RCC 7860 (cell line): ENCODE measurements at regions not wholly inside any gene's neighbourhood (a gene's known extent, or its start where the extent isn't known, plus 50 kb on each side); places are given as distances from the start of the nearest gene placed in this dataset.
"Not testable (repeated sequence)": the region's sequence is repeated elsewhere in the genome, so short reads cannot be mapped to it uniquely, and the experiment has no call there.

Source experiments
- DNase-seq: peaks from one replicate; pipeline ENCODE4 v3.0.0-alpha.2; 2015; ENCODE audit warnings: low spot score
- FAIRE-seq: peaks from 2 replicates; lab custom pipeline; 2012; peaks lifted over from hg19 to GRCh38; lab: Jason Lieb, UNC

DNA sequence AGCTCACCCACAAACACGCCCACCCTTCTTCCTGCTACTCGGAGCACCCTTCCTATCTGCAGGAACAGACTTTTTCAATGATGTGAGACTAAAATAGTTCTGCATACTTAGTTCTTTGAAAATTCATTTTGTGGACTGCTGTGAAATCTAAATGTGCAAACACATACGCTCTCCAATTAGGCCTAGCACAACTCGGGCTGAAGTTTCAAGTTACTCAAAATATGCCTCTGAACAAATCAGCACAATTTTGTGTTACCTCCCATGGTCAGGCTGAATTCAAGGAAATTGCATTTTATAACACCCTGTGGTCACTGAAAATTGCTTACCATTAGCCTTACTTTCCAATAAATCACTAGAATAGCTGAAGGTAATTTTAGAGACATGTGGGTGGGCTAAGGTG is 323.8 kb upstream of the ADCY2 start:
- no peak for FAIRE-seq
- no peak for DNase-seq

- DNase-seq (no peak), FAIRE-seq (no peak)
Measured at GRCh38 chr5:7073666-7074065, 322.3 kb upstream of the ADCY2 start.

GRCh38 chr5:7074176-7074575 is 321.8 kb upstream of the ADCY2 start:
- FAIRE-seq (no peak), DNase-seq (no peak)

- DNase-seq = no peak
- no peak for FAIRE-seq
Measured at GRCh38 chr5:7075470-7075869, 320.5 kb upstream of the ADCY2 start.

DNA sequence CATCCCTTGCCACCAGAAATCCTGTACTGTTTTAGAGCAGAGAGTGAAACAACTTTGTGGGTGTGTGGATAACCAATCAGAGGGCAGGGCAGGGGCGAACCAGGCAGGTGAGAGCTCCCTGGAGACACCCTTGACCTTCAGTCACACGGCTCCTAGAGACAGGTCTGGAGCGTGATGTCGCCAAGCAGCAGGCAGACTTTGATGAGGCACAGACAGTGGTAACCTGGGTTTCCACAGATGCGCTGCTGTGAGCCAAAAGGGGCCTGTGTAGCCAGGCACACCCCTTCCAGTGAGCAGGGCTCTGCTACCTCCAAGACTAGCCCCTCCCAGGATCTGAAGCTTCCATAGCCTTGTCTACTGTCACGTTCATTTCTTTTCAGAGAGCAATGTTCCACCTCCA is 317.8 kb upstream of the ADCY2 start:
- no peak for DNase-seq
- no peak for FAIRE-seq

GRCh38 chr5:7078901-7079300 is 317.0 kb upstream of the ADCY2 start:
- no peak for FAIRE-seq
- DNase-seq = no peak

- FAIRE-seq (no peak), DNase-seq (no peak)
Measured at GRCh38 chr5:7080501-7080900, 315.4 kb upstream of the ADCY2 start.

DNA sequence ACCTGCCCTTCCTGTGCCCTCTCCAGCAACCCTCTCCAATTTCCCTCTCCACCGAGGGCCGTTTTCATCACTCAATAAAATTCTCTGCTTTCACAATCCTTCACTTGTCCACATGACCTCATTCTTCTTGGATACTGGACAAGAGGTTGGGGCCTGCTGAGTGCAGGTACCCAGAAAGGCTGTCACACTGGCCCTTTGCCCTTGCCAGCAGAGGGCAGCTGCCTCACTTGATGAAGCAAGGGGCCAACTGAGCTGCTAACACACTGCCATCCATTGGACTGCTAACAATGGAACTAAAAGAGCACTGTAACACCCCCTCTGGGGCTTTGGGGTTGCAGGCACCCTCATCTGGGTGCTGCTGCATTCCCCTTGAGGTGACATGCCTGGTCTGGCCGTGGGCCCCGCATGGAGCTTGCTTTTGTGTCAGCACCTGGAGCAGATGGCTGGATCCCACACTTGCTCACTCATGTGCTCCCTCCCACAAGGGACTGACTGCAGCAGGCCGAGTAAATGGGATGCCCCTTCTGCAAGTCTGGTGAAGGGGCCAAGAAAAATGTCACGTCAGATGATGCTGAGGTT is 308.1 kb upstream of the ADCY2 start:
- DNase-seq (no peak), FAIRE-seq (no peak)

- no peak for DNase-seq
- no peak for FAIRE-seq
Measured at GRCh38 chr5:7088849-7089248, 307.1 kb upstream of the ADCY2 start.

GRCh38 chr5:7094626-7095025 is 301.3 kb upstream of the ADCY2 start:
- no peak for DNase-seq

DNA sequence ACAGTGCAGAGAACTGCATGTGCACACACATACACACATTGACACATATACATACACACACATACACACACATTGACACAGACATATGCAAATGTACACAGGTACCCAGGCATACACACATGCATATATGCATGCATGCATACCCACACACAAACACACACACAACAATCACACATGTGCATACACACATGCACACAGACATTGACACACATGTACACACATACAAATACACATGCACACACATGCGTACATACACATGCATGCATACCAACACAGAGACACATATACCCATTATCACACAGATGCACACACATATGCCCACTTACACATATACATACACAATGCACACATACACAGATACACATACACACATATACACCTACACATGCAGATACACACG is 299.6 kb upstream of the ADCY2 start:
- FAIRE-seq = no peak
- DNase-seq = no peak

More at GRCh38 chr5:7094626-7095025, 301.3 kb upstream of the ADCY2 start:
- no peak for FAIRE-seq

- FAIRE-seq (no peak), DNase-seq (no peak)
Measured at GRCh38 chr5:7105358-7105757, 290.6 kb upstream of the ADCY2 start.

GRCh38 chr5:7117961-7118360 is 278.0 kb upstream of the ADCY2 start:
- DNase-seq = no peak
- no peak for FAIRE-seq

DNA sequence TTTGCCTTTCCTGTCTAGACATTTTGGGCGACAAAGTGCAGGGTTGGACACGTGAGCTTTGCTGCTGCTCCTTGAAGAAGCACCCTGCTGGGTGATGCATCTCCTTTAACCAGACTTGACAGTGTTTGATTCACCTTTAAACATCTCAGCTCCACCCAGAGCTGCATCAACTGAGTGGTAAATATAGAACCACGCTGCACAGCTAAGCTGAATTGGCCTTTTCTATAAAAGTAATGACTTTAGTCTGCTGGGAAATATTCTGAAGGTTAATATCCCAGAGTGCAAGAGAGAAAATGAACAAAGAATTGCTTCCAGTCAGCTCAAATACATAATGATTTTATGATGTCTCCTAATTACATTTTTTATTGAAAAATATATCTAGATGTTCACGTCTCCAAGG is 264.3 kb upstream of the ADCY2 start:
- no peak for FAIRE-seq
- no peak for DNase-seq

- DNase-seq (no peak), FAIRE-seq (no peak)
Measured at GRCh38 chr5:7146886-7147285, 249.1 kb upstream of the ADCY2 start.

- FAIRE-seq (no peak), DNase-seq (no peak)
Measured at GRCh38 chr5:7157083-7157482, 238.9 kb upstream of the ADCY2 start.

GRCh38 chr5:7169240-7169878 is 226.6 kb upstream of the ADCY2 start:
- no peak for DNase-seq
- no peak for FAIRE-seq

- FAIRE-seq, DNase-seq: not testable (repeated sequence)
Measured at GRCh38 chr5:7170785-7171184, 225.2 kb upstream of the ADCY2 start.

DNA sequence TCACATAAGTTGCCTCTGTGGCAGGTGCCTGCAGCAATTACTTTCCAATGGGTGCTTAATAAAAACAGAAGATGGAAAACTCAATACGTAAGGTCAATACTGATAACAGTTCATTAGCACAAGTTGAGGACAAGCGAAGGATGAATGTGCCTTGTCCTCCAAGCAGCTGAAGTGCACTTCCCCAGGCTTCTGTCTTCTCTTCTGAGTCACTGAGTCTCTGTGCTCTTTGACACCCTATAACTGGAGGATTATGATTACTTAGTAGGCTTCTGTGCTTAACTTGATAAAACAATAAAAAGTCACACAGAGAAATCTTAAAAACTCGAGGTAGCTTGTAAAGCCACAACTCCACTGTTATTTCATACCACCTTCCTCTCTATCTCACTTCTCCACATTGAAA is 216.6 kb upstream of the ADCY2 start:
- DNase-seq (no peak), FAIRE-seq (no peak)

DNA sequence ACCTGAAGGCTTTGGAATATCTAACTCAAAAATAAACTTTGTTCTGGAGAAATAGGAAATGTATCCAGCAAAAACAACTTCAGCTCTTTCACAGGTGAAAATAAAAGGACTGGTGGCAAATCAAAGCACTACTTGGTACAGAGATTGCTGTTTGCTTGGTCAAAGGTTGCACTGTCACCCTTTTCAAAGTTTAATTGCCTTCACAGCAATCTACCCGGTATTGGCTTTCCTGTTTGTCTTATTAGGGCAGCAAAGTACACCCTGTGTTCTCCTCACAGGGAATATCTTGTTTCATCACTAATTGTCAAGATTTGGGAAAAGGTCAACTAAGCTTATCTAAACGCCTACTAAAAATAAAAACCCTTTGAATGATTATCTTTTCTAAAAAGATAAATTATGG is 214.1 kb upstream of the ADCY2 start:
- FAIRE-seq (no peak), DNase-seq (no peak)

DNA sequence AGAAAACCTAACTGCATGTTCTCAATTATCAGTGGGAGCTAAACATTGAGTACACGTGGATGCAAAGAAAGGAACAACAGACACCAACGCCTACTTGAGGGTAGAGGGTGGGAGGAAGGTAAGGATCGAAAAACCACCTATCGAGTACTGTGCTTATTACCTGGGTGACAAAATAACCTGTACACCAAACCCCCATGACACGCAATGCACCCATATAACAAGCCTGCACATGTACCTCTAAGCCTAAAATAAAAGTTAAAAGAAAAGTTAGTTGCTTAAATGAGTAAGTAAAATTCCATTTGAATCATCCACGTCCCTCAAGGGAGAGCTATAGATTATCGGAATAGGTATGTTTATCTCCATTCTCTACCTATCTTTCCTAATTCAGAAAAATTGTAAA is 210.2 kb upstream of the ADCY2 start:
- FAIRE-seq (no peak), DNase-seq (no peak)

DNA sequence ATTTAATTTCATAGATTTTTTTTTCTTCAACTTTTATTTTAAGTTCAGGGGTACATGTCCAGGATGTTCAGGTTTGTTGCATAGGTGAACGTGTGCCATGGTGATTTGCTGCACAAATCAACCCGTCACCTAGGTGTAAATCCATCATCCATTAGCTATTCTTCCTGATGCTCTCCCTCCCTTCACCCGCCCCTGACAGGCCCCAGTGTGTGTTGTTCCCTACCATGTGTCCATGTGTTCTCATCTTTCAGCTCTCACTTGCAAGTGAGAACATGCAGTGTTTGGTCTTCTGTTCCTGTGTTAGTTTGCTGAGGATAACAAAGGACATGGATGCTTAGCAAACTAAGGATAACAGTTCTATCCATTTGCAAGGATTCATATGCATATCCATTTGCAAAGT is 209.1 kb upstream of the ADCY2 start:
- FAIRE-seq (no peak), DNase-seq (no peak)

DNA sequence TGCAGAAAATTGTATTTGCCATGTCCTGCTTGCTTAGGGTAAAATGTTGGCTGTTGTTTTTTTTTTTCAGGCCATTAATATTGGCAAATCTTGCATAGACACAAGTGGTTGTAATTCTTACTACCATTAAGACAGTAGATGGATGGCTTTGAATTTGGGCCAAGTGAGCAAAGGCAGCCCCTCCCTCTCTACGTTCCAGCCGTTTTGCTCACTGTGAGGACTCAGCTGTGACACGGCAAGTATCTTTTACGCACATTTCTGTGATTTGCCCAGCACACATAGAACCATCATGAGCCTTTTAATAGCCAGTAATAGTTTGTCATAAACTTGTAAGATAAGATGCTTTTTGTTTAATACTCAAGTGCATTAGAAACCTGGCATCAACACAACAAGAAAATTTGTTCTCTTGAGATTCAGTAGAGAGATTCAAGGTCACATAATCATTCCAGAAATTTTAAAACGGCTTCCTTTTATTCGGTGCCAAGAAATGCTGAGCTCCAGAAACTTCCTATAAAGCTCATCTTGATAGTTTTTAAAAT is 205.2 kb upstream of the ADCY2 start:
- FAIRE-seq (no peak), DNase-seq (no peak)
